ENCODE measurements at regions not wholly inside any gene's neighbourhood (a gene's known extent, or its start where the extent isn't known, plus 50 kb on each side); places are given as distances from the start of the nearest gene placed in this dataset.
A peak's percentile ranks its signal among the peaks of the same experiment; 100 is the strongest.

- peak overlapping the region; percentile 70 for H3K27ac ChIP-seq
- no peak for TF ChIP-seq POLR2AphosphoS5 (IDR thresholded peaks at IDR 0.05)
- no peak for DNase-seq (ENCODE audit: low spot score in 2 of 2)
Observed at GRCh38 chr10:58951087-58951486, 225.4 kb upstream of the PHYHIPL start.

GRCh38 chr10:58951746-58952145 lies 224.7 kb upstream of the PHYHIPL start:
- DNase-seq (ENCODE audit: low spot score in 2 of 2), result no peak
- no peaks in the 10 kb centered on the region for H3K36me3 ChIP-seq
- 32% methylated on average over 5 of the region's 5 CpGs for WGBS
- no peaks in the 10 kb centered on the region for H3K27me3 ChIP-seq
- no peaks in the 10 kb centered on the region for H3K9me3 ChIP-seq
- H3K4me1 ChIP-seq, result peaks cover 11% of the 10 kb centered on the region
- peak overlapping the region; percentile 70 for H3K27ac ChIP-seq
- TF ChIP-seq POLR2AphosphoS5 (IDR thresholded peaks at IDR 0.05), result no peak
- no peak overlapping the region for H3K4me3 ChIP-seq

More at GRCh38 chr10:58951087-58951486, 225.4 kb upstream of the PHYHIPL start:
- no peaks in the 10 kb centered on the region for H3K9me3 ChIP-seq
- peaks cover 11% of the 10 kb centered on the region for H3K4me1 ChIP-seq
- H3K4me3 ChIP-seq, result no peak overlapping the region
- 64% methylated on average over 1 of the region's 1 CpG for WGBS
- H3K36me3 ChIP-seq, result no peaks in the 10 kb centered on the region
- H3K27me3 ChIP-seq, result no peaks in the 10 kb centered on the region

- Histone ChIP-seq H3K27me3 (no peaks in the 10 kb centered on the region), H3K4me1 (peaks cover 11% of the 10 kb centered on the region), H3K27ac (peak overlapping the region; percentile 52), H3K4me3 (no peak overlapping the region), H3K9me3 (no peaks in the 10 kb centered on the region), H3K36me3 (no peaks in the 10 kb centered on the region)
- WGBS, result 34% methylated on average over 5 of the region's 5 CpGs
- no peak for TF ChIP-seq CTCF (IDR thresholded peaks at IDR 0.05)
- TF ChIP-seq POLR2AphosphoS5 (IDR thresholded peaks at IDR 0.05), result peak in 2 of 3 donors; percentile 62 to 69
- peak in 1 of 2 donors; percentile 57 for DNase-seq (ENCODE audit: low spot score in 2 of 2)
Observed at GRCh38 chr10:58952162-58952601, 224.3 kb upstream of the PHYHIPL start.

- no peak for DNase-seq (ENCODE audit: low spot score in 2 of 2)
- Histone ChIP-seq H3K36me3 (no peaks in the 10 kb centered on the region), H3K27me3 (no peaks in the 10 kb centered on the region), H3K9me3 (no peaks in the 10 kb centered on the region), H3K27ac (peak overlapping the region; percentile 52), H3K4me1 (peaks cover 11% of the 10 kb centered on the region), H3K4me3 (no peak overlapping the region)
- 11% methylated on average over 3 of the region's 3 CpGs for WGBS
- TF ChIP-seq CTCF (IDR thresholded peaks at IDR 0.05), result peak; percentile 53 to 54
- TF ChIP-seq POLR2AphosphoS5 (IDR thresholded peaks at IDR 0.05), result no peak
Observed at GRCh38 chr10:58952747-58953466, 223.5 kb upstream of the PHYHIPL start.

GRCh38 chr10:58954178-58954577 lies 222.3 kb upstream of the PHYHIPL start:
- no peaks in the 10 kb centered on the region for H3K27me3 ChIP-seq
- no peaks in the 10 kb centered on the region for H3K9me3 ChIP-seq
- H3K36me3 ChIP-seq, result no peaks in the 10 kb centered on the region
- WGBS, result 87% methylated on average over 2 of the region's 2 CpGs
- no peak for TF ChIP-seq EP300 (IDR thresholded peaks at IDR 0.05)
- TF ChIP-seq POLR2AphosphoS5 (IDR thresholded peaks at IDR 0.05), result no peak
- TF ChIP-seq POLR2A (IDR thresholded peaks at IDR 0.05), result no peak
- no peak for TF ChIP-seq CTCF (IDR thresholded peaks at IDR 0.05)
- H3K4me3 ChIP-seq, result no peak overlapping the region
- no peak overlapping the region for H3K27ac ChIP-seq
- no peak for DNase-seq (ENCODE audit: low spot score in 2 of 2)
- peaks cover 11% of the 10 kb centered on the region for H3K4me1 ChIP-seq

- Histone ChIP-seq H3K4me3 (no peak overlapping the region), H3K36me3 (no peaks in the 10 kb centered on the region), H3K27me3 (no peaks in the 10 kb centered on the region), H3K4me1 (peaks cover 11% of the 10 kb centered on the region), H3K9me3 (no peaks in the 10 kb centered on the region), H3K27ac (no peak overlapping the region)
- TF ChIP-seq CTCF (IDR thresholded peaks at IDR 0.05) (no peak), POLR2A (IDR thresholded peaks at IDR 0.05) (no peak), POLR2AphosphoS5 (IDR thresholded peaks at IDR 0.05) (no peak), EP300 (IDR thresholded peaks at IDR 0.05) (no peak)
- 85% methylated on average over 1 of the region's 1 CpG for WGBS
- DNase-seq (ENCODE audit: low spot score in 2 of 2), result no peak
Observed at GRCh38 chr10:58955615-58956014, 220.8 kb upstream of the PHYHIPL start.

All from suprapubic skin (tissue), 4 donors.